ENCODE measurements at regions not wholly inside any gene's neighbourhood (a gene's known extent, or its start where the extent isn't known, plus 50 kb on each side); places are given as distances from the start of the nearest gene placed in this dataset.
"Not testable (repeated sequence)": the region's sequence is repeated elsewhere in the genome, so short reads cannot be mapped to it uniquely, and the experiment has no call there.

DNA sequence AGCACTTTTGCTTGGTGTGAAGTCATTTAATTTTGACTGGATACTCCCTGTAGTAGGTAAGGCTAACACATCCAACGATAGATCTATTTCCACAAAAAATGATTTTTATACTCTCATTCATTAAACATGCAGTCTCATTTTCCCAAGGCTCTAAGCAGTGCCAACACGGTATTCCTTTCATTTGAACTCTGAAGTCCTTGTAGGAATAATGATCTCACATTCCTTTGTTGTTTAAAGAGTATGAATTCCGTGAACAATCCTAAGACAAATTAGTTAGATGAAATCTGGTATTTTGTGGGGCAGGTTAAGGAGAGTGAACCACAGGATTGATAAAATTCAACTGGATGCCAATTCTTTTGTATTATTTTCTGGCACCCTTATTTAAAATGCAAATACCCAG, 66.6 kb downstream of the LACC1 start:
- TF ChIP-seq, protein P1, sequence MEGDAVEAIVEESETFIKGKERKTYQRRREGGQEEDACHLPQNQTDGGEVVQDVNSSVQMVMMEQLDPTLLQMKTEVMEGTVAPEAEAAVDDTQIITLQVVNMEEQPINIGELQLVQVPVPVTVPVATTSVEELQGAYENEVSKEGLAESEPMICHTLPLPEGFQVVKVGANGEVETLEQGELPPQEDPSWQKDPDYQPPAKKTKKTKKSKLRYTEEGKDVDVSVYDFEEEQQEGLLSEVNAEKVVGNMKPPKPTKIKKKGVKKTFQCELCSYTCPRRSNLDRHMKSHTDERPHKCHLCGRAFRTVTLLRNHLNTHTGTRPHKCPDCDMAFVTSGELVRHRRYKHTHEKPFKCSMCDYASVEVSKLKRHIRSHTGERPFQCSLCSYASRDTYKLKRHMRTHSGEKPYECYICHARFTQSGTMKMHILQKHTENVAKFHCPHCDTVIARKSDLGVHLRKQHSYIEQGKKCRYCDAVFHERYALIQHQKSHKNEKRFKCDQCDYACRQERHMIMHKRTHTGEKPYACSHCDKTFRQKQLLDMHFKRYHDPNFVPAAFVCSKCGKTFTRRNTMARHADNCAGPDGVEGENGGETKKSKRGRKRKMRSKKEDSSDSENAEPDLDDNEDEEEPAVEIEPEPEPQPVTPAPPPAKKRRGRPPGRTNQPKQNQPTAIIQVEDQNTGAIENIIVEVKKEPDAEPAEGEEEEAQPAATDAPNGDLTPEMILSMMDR (IDR thresholded peaks at IDR 0.05; ENCODE audit: insufficient read depth, low read length, missing control alignments), result no peak
- CTCF ChIA-PET, result no interaction called here

DNA sequence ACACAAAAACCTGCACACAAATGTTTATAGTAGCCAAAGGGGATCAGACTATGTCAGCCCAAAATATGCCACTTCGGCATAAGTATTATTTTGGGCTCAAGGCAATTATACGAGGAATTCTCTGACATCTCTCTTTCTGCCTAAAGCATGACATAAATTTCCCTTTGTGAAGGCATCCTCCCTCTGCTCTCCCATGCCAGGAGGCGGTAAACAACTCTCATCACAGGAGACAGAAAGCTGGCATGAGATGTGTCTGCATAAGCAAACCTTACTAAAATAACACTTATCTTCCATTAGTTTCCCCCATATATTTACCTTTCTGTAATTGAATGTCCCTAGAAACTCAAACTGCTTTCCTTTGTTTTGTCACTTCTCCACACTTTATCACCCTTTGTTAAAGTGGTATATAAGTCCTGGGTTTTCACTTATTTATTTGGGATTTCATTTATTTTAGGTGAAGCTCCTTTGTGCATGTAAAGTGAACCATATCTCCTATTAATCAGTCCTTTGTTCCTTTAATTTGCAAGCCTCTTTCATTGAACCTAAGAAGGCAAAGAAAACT, 68.3 kb downstream of the LACC1 start:
- no peak overlapping the region for H3K4me3 ChIP-seq (ENCODE audit: low read depth, low read length)
- DNase-seq (ENCODE audit: low read depth, low spot score), result no peak
- TF ChIP-seq, protein P1 (IDR thresholded peaks at IDR 0.05; ENCODE audit: insufficient read depth, low read length, missing control alignments), result no peak
- CTCF ChIA-PET, result no interaction called here
- POLR2A ChIA-PET, result no interaction called here

More for the DNA sequence above, 66.6 kb downstream of the LACC1 start:
- no peak overlapping the region for H3K4me3 ChIP-seq (ENCODE audit: low read depth, low read length)
- POLR2A ChIA-PET, result no interaction called here
- DNase-seq (ENCODE audit: low read depth, low spot score), result no peak

DNA sequence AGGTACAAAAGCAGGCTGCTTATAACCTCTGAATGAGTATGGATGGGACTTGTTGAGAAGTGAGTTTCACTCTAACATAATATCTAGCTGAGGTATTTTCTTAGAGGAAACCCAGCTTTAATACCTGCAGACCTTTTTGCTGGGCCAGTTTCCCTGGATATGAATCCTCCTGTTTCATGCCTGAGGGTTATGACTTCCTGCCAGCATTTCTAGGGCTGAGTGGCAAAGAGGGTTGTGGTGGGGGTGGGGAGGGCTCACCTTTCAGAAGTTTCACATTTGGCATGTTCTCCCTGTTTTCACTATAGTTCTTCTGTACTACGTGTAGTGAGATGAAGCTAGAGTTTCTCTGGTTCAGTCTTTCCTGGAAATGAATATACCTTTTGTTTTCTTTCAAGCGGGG, 73.7 kb downstream of the LACC1 start:
- TF ChIP-seq, protein P1 (IDR thresholded peaks at IDR 0.05; ENCODE audit: insufficient read depth, low read length, missing control alignments), result no peak
- CTCF ChIA-PET, result interaction anchor here (1.3 kb wide), 1 partner anchor 484 kb away, joined by 4 read pairs; no protein-coding TSS in a partner anchor
- no peak for DNase-seq (ENCODE audit: low read depth, low spot score)
- POLR2A ChIA-PET, result no interaction called here
- no peak overlapping the region for H3K4me3 ChIP-seq (ENCODE audit: low read depth, low read length)

DNA sequence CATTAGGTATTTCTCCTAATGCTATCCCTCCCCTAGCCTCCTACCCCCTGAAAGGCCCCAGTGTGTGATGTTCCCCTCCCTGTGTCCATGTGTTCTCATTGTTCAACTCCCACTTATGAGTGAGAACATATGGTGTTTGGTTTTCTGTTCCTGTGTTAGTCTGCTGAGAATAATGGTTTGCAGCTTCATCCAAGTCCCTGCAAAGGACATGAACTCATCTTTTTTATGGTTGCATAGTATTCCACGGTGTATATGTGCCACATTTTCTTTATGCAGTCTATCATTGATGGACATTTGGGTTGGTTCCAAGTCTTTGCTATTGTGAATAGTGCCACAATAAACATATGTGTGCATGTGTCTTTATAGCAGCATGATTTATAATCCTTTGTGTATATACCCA, 77.3 kb downstream of the LACC1 start:
- POLR2A ChIA-PET; CTCF ChIA-PET; H3K4me3 ChIP-seq (ENCODE audit: low read depth, low read length); DNase-seq (ENCODE audit: low read depth, low spot score): not testable (repeated sequence)

DNA sequence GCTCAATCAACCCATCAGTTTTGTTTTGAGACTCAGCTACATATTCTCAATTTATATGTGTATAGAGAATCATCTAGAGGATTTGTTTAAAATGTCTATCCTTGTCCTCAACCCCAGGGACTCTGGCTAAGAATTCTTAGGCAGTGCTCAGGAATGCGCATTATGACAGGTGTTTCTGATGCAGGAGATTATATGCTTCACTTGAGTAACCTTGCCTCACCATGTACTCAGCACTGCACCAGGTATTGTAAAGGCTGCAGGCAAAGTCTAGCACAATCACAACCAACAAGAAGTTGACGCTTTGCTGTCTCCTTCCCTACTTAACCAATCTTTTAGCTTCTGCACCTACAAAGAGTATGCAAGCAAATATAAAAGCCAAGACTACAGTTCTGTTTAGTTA, 79.6 kb downstream of the LACC1 start:
- TF ChIP-seq, protein P1 (IDR thresholded peaks at IDR 0.05; ENCODE audit: insufficient read depth, low read length, missing control alignments), result no peak
- POLR2A ChIA-PET, result no interaction called here

DNA sequence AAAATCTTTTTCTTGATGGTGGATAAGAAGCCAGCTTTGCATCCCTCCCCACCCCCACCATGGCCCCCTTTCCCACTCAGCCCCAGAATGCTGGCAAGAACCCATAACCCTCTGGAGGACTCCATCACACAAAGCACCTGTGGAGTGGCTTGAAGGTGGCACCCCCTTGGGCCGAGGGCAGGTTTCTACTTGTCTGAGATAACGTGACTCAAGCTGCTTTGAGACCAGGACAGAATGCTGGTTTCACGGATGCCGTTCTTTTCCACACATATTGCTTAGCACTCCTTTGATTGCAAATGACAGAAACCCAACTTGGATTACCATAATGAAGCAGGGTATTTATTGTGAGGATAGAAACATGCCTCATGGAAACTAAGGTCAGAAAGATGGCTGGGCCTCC, 82.2 kb downstream of the LACC1 start:
- H3K4me3 ChIP-seq (ENCODE audit: low read depth, low read length), result no peak overlapping the region
- DNase-seq (ENCODE audit: low read depth, low spot score), result no peak
- TF ChIP-seq, protein P1 (IDR thresholded peaks at IDR 0.05; ENCODE audit: insufficient read depth, low read length, missing control alignments), result no peak
- ChIA-PET POLR2A (no interaction called here), CTCF (interaction anchor here (1.2 kb wide), 1 partner anchor 229 kb away, joined by 6 read pairs; no protein-coding TSS in a partner anchor)

More for the DNA sequence above, 79.6 kb downstream of the LACC1 start:
- CTCF ChIA-PET, result interaction anchor here (1.5 kb wide), 1 partner anchor 51 kb away, joined by 4 read pairs; no protein-coding TSS in a partner anchor
- no peak overlapping the region for H3K4me3 ChIP-seq (ENCODE audit: low read depth, low read length)
- no peak for DNase-seq (ENCODE audit: low read depth, low spot score)

DNA sequence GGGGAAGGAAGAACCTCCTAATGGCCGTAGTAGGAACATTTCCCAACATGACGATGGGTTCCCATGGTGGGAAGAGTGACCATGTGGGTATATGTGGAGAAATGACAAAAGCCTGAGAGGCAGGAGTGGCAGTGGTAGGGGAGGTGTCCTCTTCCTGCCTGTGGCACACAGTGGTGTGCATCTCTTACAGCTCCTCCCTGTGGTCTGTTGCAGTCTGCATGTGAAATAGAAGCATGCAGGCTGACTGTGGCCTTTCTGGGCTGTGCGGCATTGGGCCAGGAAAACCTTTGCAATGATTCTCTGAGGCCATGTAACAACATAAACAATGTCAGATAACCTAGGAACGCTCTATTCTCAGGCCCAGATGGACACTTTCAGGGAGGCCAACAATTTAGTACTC, 84.0 kb downstream of the LACC1 start:
- CTCF ChIA-PET, result no interaction called here
- no peak for DNase-seq (ENCODE audit: low read depth, low spot score)
- TF ChIP-seq, protein P1 (IDR thresholded peaks at IDR 0.05; ENCODE audit: insufficient read depth, low read length, missing control alignments), result no peak
- POLR2A ChIA-PET, result no interaction called here
- H3K4me3 ChIP-seq (ENCODE audit: low read depth, low read length), result no peak overlapping the region

Measured in AG04449 (cell line).